NCI-H446 (cell line): ENCODE measurements at regions not wholly inside any gene's neighbourhood (a gene's known extent, or its start where the extent isn't known, plus 50 kb on each side); places are given as distances from the start of the nearest gene placed in this dataset.
"Not testable (repeated sequence)": the region's sequence is repeated elsewhere in the genome, so short reads cannot be mapped to it uniquely, and the experiment has no call there.

Experiments
- DNase-seq, 2 experiments: peaks; one replicate each; lab custom pipeline; 2025; lab: John Stamatoyannopoulos, UW

DNA sequence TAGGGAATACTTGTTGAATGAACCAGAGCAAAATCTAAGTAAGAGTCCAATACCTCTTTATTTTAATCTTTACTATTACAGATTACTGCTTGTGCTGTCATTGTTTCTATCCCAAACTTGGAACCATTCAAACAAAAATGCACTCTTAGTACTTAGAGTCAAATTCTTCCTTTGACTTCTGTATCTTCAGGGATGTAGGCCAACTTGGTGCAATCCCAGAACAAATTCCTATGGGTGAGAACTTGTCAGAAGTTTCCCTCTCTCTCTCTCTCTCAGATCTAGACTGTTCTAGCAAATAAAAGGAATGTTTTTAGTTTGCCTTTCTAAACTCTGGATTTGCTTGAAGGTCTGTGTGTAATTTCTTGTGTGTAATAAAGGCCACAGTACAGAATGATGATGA lies 329.0 kb upstream of the TMTC4 start:
- no peak for DNase-seq

GRCh38 chr13:100989392-100989791 lies 314.8 kb upstream of the TMTC4 start:
- no peak for DNase-seq

DNA sequence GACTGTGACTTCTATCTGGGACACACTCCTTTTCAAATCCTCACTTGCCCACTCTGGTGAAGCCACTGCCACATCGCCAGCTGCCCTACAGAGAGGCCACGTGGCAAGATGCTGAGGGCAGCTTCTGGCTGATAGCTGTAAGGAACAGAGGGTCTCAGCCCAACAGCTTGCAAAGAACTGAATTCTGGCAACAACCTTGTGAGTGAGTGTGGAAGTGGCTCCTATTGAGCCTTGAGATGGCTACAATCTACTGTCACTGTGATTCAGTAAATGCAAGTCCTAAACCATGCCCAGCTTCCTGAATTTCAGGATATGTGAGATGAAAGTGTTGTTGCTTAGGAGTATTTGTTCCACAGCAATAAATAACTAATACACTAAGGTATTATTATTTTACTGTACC lies 314.3 kb upstream of the TMTC4 start:
- no peak for DNase-seq

DNA sequence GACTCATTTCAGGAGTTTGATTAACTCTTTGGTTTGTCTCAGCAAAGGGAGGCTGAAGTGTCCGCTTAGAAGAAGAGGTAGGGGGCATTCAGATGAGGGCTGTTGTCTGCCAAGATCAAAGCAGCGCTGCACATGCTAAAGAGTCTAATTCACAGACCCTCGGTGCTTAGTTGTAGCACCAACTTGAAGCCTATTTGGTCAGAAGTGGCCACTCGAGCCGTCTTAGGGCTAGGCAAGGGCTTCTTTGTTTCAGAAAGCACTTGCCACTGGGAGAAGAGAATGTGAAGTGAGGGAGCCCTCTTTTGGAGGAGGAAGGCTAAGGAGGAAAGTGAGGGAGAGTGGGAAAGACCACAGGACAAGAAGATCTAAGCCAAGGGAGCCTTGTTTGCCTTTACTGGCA lies 313.4 kb upstream of the TMTC4 start:
- DNase-seq: peak; percentile 8 to 20

DNA sequence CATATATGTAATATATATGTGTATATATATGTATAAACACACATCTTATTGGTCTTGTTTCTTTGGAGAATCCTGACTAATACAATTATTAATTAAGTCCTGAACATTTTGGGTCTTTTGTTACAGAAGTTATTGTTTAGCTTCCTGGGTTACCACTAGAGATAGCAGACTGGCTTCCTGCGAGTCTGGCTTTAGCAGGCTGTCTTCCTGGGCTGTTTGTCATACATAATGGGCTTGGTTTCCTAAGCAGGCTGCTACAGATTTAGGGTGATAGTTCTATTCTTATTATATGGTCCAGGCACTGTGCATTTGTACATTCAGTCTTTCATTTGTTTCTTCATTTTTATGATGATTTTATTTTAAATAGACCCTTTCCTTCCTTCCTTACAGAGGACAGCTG lies 312.0 kb upstream of the TMTC4 start:
- no peak for DNase-seq

DNA sequence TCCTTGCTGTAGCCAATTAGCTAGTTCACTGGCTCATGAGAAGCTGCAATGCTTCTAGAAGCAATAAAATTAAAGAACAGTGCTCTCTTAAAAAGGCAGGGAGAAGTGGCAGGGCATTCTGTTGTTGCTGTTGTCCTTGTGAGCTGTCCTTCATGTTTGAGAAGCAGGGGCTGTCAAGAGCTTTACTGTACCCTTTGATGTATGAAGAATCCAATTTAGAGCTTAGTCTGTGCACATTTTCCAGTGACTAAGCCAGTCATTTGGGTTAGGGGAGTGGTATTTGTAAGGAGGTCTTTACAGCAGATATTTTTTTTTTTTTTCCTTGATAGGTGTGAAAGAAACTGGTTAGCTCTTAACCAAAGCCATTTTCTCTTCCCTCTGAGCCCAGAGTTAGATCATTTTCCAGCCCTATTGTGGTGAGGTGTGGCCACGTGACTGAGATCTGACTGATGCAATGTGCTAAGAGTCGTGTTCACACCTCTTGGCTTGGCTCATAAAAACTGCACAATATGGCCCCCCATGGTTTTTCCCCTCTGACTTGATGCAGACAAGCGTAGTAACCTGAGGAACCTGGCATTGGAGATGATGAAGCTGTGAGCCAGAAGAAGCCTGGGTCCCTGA lies 309.6 kb upstream of the TMTC4 start:
- DNase-seq: peak in 1 of 2 experiments; percentile 31

- peak; percentile 82 to 83 for DNase-seq
These were observed 308.5 kb upstream of the TMTC4 start for GRCh38 chr13:100983111-100983510.

GRCh38 chr13:100980171-100980570 lies 305.6 kb upstream of the TMTC4 start:
- no peak for DNase-seq

DNA sequence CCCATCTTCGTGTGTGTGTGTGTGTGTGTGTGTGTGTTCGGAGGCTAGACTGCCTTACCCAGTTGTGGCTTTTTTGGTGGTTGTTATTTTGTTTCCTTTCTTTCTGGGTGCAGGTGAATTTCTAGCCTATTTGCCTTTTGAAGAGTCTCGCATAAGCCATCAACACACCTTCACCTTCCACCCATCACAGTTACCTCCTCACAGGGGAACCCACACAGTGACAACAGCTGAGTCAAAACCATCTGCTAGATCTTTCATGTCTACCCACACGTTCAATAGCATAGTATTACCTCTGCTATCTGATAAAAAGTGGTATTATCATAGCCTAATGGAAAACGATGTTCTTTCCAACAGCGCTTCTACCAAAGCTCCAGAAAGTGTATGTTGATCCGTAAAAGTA lies 303.2 kb upstream of the TMTC4 start:
- no peak for DNase-seq

DNA sequence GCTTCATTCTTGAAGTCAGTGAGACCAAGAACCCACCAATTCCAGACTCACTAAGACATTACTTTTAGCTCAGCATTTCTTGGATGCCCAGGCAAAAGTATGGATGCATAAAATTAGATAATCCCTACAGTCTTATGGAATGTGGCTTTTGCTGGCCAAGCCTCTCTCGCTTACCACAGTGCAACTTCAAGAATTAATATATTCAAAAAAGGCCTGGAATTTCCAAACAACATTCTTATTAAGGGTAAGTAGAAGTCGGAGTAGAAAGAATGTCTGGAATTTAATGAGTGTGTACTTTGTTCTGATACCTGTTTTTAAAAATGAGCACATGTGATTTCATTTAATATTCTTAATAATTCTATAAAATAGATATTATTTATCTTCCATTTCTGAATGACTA lies 302.4 kb upstream of the TMTC4 start:
- no peak for DNase-seq

- DNase-seq: not testable (repeated sequence)
These were observed 301.1 kb upstream of the TMTC4 start for GRCh38 chr13:100975666-100976065.

DNA sequence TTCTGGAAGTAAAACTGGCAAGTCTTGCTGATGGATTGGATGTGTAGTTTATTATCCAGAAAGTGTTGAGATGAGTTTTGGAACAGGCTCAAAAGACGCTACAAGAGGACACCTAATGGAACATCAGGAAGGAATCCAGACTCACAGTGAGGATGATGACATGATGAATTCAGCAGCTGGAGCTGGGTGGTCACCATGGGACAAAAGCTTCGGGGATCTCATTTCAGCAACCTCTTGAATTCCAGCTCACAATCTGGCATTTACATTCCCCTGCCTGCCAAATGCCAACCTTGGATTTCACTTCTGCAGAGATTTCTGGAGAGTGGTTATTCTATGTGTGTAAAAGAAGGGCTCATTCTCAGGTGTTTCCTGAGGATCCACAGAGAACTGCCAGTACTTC lies 288.0 kb upstream of the TMTC4 start:
- peak in 1 of 2 experiments; percentile 45 for DNase-seq

DNA sequence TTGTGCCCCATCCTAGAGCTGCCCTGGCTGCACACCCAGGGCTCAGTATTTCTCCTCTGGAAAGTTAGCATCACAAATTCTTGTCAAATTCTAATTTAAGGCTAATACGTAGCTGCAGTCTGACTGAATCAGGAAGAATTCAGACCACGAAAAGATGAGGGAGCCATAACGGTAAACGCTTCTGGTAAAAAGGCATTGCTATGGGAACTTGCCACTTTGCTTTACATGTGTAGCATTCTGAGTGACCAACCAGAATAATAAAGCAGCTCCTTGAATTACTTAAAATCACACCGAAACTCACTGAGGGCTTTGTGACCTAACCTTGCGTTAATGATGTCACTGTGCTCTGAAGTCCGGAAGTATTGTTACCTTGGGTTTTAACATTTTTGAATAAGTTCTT lies 286.6 kb upstream of the TMTC4 start:
- no peak for DNase-seq

DNA sequence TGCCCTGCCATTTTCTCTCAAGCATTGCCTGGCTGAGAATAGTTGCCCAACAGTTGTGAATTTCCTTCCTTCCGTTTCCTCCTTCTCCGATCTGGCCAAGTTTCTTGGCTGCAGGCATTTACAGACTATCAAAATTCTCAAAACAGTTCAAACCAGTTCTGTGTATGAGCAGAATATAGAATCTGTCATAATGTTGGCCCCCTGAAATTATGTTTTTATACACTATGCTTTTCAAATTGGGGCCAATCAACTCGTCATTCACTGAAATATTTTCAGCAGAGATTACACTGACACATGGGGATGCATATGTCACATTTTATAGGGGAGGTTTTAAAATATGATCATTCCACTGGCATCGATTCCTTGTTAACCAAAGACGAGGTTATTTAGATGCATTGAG lies 284.2 kb upstream of the TMTC4 start:
- no peak for DNase-seq

DNA sequence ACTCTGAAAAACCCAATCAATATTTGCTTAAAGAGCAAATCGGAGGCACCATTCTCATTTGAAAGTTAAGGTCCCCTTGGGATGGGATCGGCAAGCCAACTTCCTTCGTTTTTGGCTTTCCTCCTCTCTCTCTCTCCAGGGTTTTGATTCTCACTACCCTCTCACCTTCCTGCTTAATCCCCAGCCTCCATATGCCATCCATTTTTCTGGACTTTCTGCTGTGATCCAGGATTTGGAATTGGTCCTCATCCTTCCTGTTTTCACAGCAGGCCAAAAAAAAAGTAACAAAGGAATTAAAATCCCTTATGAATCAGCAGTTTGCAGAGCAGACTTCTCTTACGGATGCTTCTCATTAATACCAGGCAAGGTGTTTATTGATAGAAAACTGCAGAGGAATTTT lies 283.1 kb upstream of the TMTC4 start:
- DNase-seq: peak; percentile 52 to 70

DNA sequence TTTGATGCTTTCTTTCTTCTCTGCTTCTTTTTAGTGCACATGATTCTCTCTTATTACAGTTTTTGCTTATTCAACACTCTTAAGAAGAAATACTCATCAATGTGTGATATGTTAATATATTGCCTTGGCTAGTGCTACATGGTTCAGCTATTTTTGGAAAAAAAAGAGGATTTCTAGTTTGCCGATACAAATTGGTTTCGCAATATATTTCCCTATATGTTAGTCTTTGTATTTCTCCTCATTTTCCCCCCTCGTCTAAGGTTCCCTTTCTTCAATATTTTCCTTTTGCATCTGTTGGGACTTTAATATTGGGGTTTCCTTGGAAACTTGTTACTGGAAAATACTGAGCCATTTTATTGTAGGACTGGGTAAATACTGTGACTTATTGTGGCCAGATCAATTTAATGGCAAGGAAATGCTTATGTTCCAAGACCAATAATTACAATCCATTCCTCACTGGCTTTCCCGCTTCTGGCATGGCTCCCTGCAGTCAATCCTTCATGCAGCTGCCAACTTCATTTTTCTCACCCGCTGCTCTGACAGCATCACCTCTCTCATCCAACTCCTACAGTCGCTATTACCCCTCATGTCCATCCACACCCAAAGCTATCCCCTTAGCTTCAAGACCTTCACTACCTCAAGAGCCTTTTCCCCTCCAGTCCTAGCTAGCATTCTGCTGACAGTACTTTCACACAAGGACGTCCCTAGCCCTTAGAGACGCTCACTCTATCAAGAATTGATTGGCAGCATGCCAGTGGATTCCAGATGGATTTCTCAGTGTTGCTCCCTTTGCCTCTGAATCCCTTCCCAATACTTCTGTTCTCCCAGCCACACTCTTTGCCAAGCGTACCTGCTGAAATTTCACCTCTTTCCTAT lies 280.1 kb upstream of the TMTC4 start:
- peak; percentile 88 to 93 for DNase-seq

DNA sequence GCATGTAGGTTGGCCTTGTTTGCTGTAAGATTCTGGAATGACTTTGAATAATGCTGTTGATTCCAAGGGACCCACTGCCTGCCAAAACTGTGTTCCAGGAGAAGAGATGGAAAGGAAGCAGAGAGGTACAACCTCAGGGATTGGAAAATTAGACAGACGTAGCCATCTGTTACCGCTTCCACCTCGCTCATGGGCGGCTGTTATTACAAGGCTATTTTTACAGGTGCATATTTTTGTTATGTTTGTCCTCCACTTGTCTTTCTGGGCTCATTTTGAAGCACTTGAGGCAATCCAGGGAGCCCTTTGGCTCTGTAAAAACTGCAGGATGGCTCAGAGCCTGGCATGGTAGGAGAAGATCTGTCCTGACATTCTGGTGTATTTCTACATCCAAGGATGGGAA lies 276.4 kb upstream of the TMTC4 start:
- DNase-seq: peak in 1 of 2 experiments; percentile 23

- not testable (repeated sequence) for DNase-seq
These were observed 274.3 kb upstream of the TMTC4 start for GRCh38 chr13:100948937-100949336.

DNA sequence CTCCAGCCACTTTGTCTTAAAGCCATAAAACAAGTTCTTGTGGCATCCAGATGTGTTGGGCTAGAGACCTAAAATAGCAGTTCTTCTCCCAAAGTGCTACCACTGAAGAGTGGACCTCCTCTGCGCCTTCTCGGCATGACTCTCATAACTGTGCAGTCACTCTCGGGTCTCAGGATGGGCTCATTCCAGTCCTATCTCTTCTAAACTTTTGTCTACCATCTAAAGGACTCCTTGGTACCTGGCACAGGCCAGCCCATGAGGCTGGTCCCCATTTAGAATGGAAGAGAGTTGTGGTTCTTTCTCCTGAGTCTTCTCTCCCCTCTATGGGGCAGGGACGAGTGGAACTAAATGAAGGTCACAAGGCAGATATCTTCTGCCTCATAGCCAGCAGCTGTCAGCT lies 272.0 kb upstream of the TMTC4 start:
- no peak for DNase-seq

GRCh38 chr13:100944791-100945345 lies 270.3 kb upstream of the TMTC4 start:
- no peak for DNase-seq

GRCh38 chr13:100942742-100943141 lies 268.1 kb upstream of the TMTC4 start:
- no peak for DNase-seq

GRCh38 chr13:100941377-100942368 lies 267.1 kb upstream of the TMTC4 start:
- DNase-seq: no peak
